Aorta (tissue), 5 donors: ENCODE measurements at regions not wholly inside any gene's neighbourhood (a gene's known extent, or its start where the extent isn't known, plus 50 kb on each side); places are given as distances from the start of the nearest gene placed in this dataset.
"Not testable (repeated sequence)": the region's sequence is repeated elsewhere in the genome, so short reads cannot be mapped to it uniquely, and the experiment has no call there.

Experiments used
- ATAC-seq: fragments of 200-7000 bp; cut with Tn5 transposase; one replicate; pipeline ENCODE4 v1.9.1; 2022; ENCODE audit warnings: moderate library complexity; ENCODE audit not compliant: low FRiP score
- DNase-seq, 2 donors: peaks; one replicate each; pipeline ENCODE4 v3.0.0-alpha.2; 2020
- H3K27ac ChIP-seq, 2 donors: one replicate each; pipeline ENCODE4 v1.5.1; 2013; ENCODE audit warnings: low read length in 2 of 2, mild to moderate bottlenecking in 2 of 2, moderate library complexity in 2 of 2, control low read depth in 1 of 2, inconsistent platforms in 1 of 2, low read depth in 1 of 2
- H3K27me3 ChIP-seq, 2 donors: one replicate each; pipeline ENCODE4 v1.6.1; 2013; ENCODE audit warnings: control low read depth in 1 of 2, low read length in 1 of 2, mild to moderate bottlenecking in 1 of 2, moderate library complexity in 1 of 2; ENCODE audit not compliant: insufficient read depth in 2 of 2, control insufficient read depth in 1 of 2
- H3K36me3 ChIP-seq, 2 donors: one replicate each; pipeline ENCODE4 v1.6.1; 2013; ENCODE audit warnings: control low read depth in 1 of 2, low read length in 1 of 2, mild to moderate bottlenecking in 1 of 2; ENCODE audit not compliant: insufficient read depth in 2 of 2, control insufficient read depth in 1 of 2
- H3K4me1 ChIP-seq, 2 donors: one replicate each; pipeline ENCODE4 v1.6.1; 2013; ENCODE audit warnings: low read length in 2 of 2, control low read depth in 1 of 2, mild to moderate bottlenecking in 1 of 2, moderate library complexity in 1 of 2; ENCODE audit not compliant: insufficient read depth in 2 of 2, control insufficient read depth in 1 of 2
- H3K4me3 ChIP-seq, 2 donors: one replicate each; pipeline ENCODE4 v1.5.1; 2013; ENCODE audit warnings: low read length in 2 of 2, control low read depth in 1 of 2, mild to moderate bottlenecking in 1 of 2
- H3K9me3 ChIP-seq: one replicate; pipeline ENCODE4 v1.6.1; 2013; ENCODE audit warnings: mild to moderate bottlenecking, low read length; ENCODE audit not compliant: control insufficient read depth
- WGBS, 2 donors: extraction: QIAGEN DNeasy Blood & Tissue Kit; methylation state at CpG; one replicate each; pipeline ENCODE4 v1.1.7; 2013; 5-methylcytosine and 5-hydroxymethylcytosine counted together
- intact Hi-C, 2 donors: fragments of 100-400 bp; cut with DNase I; formaldehyde crosslinking; loops; one replicate each; pipeline versions ENCODE4 v1.14.2 to v1.15.0; 2022
- donor health status: healthy with polysubstance abuse.
- donor health status: Bipolar disorder and iron deficiency.
- donor health status: DM: no; HTN: no; CAD: no.
- donor health status: DM: no; HTN: no; CAD: no.
- donor health status: DM: yes; HTN: yes; CAD: no.

GRCh38 chr1:147076442-147076841 is 95.8 kb downstream of the PRKAB2 start:
- intact Hi-C loops, result no loop called here
- H3K27ac ChIP-seq, result no peak overlapping the region

GRCh38 chr1:147072482-147073432 is 99.5 kb downstream of the PRKAB2 start:
- ATAC-seq (no peak), DNase-seq (no peak)
- no peaks in the 10 kb centered on the region for H3K27me3 ChIP-seq
- no peaks in the 10 kb centered on the region for H3K9me3 ChIP-seq
- H3K4me3 ChIP-seq, result no peak overlapping the region
- H3K4me1 ChIP-seq, result no peaks in the 10 kb centered on the region
- 4 to 5% methylated on average over 57 to 58 of the region's 58 CpGs for WGBS, 2 donors
- H3K27ac ChIP-seq, result no peak overlapping the region
- intact Hi-C loops, result no loop called here
- H3K36me3 ChIP-seq, result no peaks in the 10 kb centered on the region

More at GRCh38 chr1:147076442-147076841, 95.8 kb downstream of the PRKAB2 start:
- Histone ChIP-seq H3K27me3 (no peaks in the 10 kb centered on the region), H3K4me1 (no peaks in the 10 kb centered on the region), H3K9me3 (no peaks in the 10 kb centered on the region), H3K4me3 (no peak overlapping the region), H3K36me3 (no peaks in the 10 kb centered on the region)
- ATAC-seq (no peak), DNase-seq (no peak)
- WGBS, 2 donors, result 57 to 63% methylated on average over 7 of the region's 7 CpGs

GRCh38 chr1:147071142-147071541 is 101.1 kb downstream of the PRKAB2 start:
- no peak for DNase-seq
- no peak overlapping the region for H3K27ac ChIP-seq
- H3K27me3 ChIP-seq, result no peaks in the 10 kb centered on the region
- intact Hi-C loops, result no loop called here
- H3K4me3 ChIP-seq, result no peak overlapping the region
- ATAC-seq, result no peak
- H3K4me1 ChIP-seq, result no peaks in the 10 kb centered on the region
- H3K36me3 ChIP-seq, result no peaks in the 10 kb centered on the region
- 91 to 100% methylated on average over 1 of the region's 1 CpG for WGBS, 2 donors
- no peaks in the 10 kb centered on the region for H3K9me3 ChIP-seq

- intact Hi-C loops, result no loop called here
- DNase-seq, result no peak
- Histone ChIP-seq H3K27me3 (no peaks in the 10 kb centered on the region), H3K36me3 (no peaks in the 10 kb centered on the region), H3K4me1 (no peaks in the 10 kb centered on the region), H3K4me3 (no peak overlapping the region), H3K9me3 (peaks cover 2% of the 10 kb centered on the region), H3K27ac (no peak overlapping the region)
- 55 to 75% methylated on average over 2 of the region's 2 CpGs for WGBS, 2 donors
- ATAC-seq, result no peak
Observed at GRCh38 chr1:147062956-147063355, 109.3 kb downstream of the PRKAB2 start.

- H3K27me3 ChIP-seq, intact Hi-C loops, H3K4me1 ChIP-seq, H3K36me3 ChIP-seq, ATAC-seq, DNase-seq, H3K9me3 ChIP-seq, H3K4me3 ChIP-seq, H3K27ac ChIP-seq: not testable (repeated sequence)
- 91 to 93% methylated on average over 21 of the region's 21 CpGs for WGBS, 2 donors
Observed at GRCh38 chr1:147061880-147062279, 110.4 kb downstream of the PRKAB2 start.

- ATAC-seq (no peak), DNase-seq (no peak)
- Histone ChIP-seq H3K4me1 (no peaks in the 10 kb centered on the region), H3K27me3 (no peaks in the 10 kb centered on the region), H3K9me3 (no peaks in the 10 kb centered on the region), H3K36me3 (no peaks in the 10 kb centered on the region), H3K27ac (no peak overlapping the region), H3K4me3 (no peak overlapping the region)
- 76 to 80% methylated on average over 5 of the region's 5 CpGs for WGBS, 2 donors
- intact Hi-C loops, result no loop called here
Observed at GRCh38 chr1:147053269-147053668, 115.1 kb downstream of the NBPF12 start.

GRCh38 chr1:147052677-147053076 is 114.6 kb downstream of the NBPF12 start:
- intact Hi-C loops, result no loop called here
- no peak for DNase-seq
- Histone ChIP-seq H3K27me3 (no peaks in the 10 kb centered on the region), H3K9me3 (no peaks in the 10 kb centered on the region), H3K36me3 (no peaks in the 10 kb centered on the region), H3K4me1 (no peaks in the 10 kb centered on the region), H3K4me3 (no peak overlapping the region), H3K27ac (no peak overlapping the region)
- no peak for ATAC-seq
- WGBS, 2 donors, result 76 to 82% methylated on average over 5 of the region's 5 CpGs

- no peaks in the 10 kb centered on the region for H3K27me3 ChIP-seq
- WGBS, 2 donors, result 84% methylated on average over 8 of the region's 8 CpGs
- H3K4me3 ChIP-seq, result no peak overlapping the region
- no peaks in the 10 kb centered on the region for H3K9me3 ChIP-seq
- H3K4me1 ChIP-seq, result no peaks in the 10 kb centered on the region
- no peak overlapping the region for H3K27ac ChIP-seq
- no peaks in the 10 kb centered on the region for H3K36me3 ChIP-seq
- DNase-seq (no peak), ATAC-seq (no peak)
- intact Hi-C loops, result no loop called here
Observed at GRCh38 chr1:147052143-147052542, 114.0 kb downstream of the NBPF12 start.

GRCh38 chr1:147051136-147051535 is 113.0 kb downstream of the NBPF12 start:
- intact Hi-C loops, result no loop called here
- Histone ChIP-seq H3K4me1 (no peaks in the 10 kb centered on the region), H3K4me3 (no peak overlapping the region), H3K9me3 (no peaks in the 10 kb centered on the region), H3K27me3 (no peaks in the 10 kb centered on the region), H3K27ac (no peak overlapping the region), H3K36me3 (no peaks in the 10 kb centered on the region)
- 83 to 86% methylated on average over 10 of the region's 10 CpGs for WGBS, 2 donors
- DNase-seq (no peak), ATAC-seq (no peak)
